ENCODE measurements at regions not wholly inside any gene's neighbourhood (a gene's known extent, or its start where the extent isn't known, plus 50 kb on each side); places are given as distances from the start of the nearest gene placed in this dataset.
"Not testable (repeated sequence)": the region's sequence is repeated elsewhere in the genome, so short reads cannot be mapped to it uniquely, and the experiment has no call there.

- Mint-ChIP-seq H3K4me3 (ENCODE audit: unreplicated experiment) (no peak overlapping the region), H3K27ac (ENCODE audit: unreplicated experiment) (no peak overlapping the region), H3K4me1 (ENCODE audit: low read depth) (peaks cover 3% of the 10 kb centered on the region), H3K27me3 (ENCODE audit: low read depth) (no peaks in the 10 kb centered on the region), H3K9me3 (ENCODE audit: low read depth) (peaks cover 5% of the 10 kb centered on the region), H3K36me3 (ENCODE audit: low read depth) (no peaks in the 10 kb centered on the region)
- no peak for DNase-seq (ENCODE audit: low spot score)
- TF ChIP-seq, protein P1, sequence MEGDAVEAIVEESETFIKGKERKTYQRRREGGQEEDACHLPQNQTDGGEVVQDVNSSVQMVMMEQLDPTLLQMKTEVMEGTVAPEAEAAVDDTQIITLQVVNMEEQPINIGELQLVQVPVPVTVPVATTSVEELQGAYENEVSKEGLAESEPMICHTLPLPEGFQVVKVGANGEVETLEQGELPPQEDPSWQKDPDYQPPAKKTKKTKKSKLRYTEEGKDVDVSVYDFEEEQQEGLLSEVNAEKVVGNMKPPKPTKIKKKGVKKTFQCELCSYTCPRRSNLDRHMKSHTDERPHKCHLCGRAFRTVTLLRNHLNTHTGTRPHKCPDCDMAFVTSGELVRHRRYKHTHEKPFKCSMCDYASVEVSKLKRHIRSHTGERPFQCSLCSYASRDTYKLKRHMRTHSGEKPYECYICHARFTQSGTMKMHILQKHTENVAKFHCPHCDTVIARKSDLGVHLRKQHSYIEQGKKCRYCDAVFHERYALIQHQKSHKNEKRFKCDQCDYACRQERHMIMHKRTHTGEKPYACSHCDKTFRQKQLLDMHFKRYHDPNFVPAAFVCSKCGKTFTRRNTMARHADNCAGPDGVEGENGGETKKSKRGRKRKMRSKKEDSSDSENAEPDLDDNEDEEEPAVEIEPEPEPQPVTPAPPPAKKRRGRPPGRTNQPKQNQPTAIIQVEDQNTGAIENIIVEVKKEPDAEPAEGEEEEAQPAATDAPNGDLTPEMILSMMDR (IDR thresholded peaks at IDR 0.05) = no peak
Observed at GRCh38 chr2:182606728-182607681, 109.1 kb upstream of the DNAJC10 start.

- TF ChIP-seq, protein P1 (IDR thresholded peaks at IDR 0.05) = no peak
- no peak for DNase-seq (ENCODE audit: low spot score)
- H3K4me3 Mint-ChIP-seq (ENCODE audit: unreplicated experiment) = no peak overlapping the region
- no peaks in the 10 kb centered on the region for H3K36me3 Mint-ChIP-seq (ENCODE audit: low read depth)
- H3K9me3 Mint-ChIP-seq (ENCODE audit: low read depth) = peaks cover 5% of the 10 kb centered on the region
- H3K27ac Mint-ChIP-seq (ENCODE audit: unreplicated experiment) = no peak overlapping the region
- H3K4me1 Mint-ChIP-seq (ENCODE audit: low read depth) = peaks cover 3% of the 10 kb centered on the region
- H3K27me3 Mint-ChIP-seq (ENCODE audit: low read depth) = no peaks in the 10 kb centered on the region
Observed at GRCh38 chr2:182608181-182608845, 107.7 kb upstream of the DNAJC10 start.

GRCh38 chr2:182609005-182609404 lies 107.1 kb upstream of the DNAJC10 start:
- H3K4me1 Mint-ChIP-seq (ENCODE audit: low read depth); H3K36me3 Mint-ChIP-seq (ENCODE audit: low read depth); H3K27ac Mint-ChIP-seq (ENCODE audit: unreplicated experiment); DNase-seq (ENCODE audit: low spot score); H3K4me3 Mint-ChIP-seq (ENCODE audit: unreplicated experiment); H3K9me3 Mint-ChIP-seq (ENCODE audit: low read depth); H3K27me3 Mint-ChIP-seq (ENCODE audit: low read depth): not testable (repeated sequence)

DNA sequence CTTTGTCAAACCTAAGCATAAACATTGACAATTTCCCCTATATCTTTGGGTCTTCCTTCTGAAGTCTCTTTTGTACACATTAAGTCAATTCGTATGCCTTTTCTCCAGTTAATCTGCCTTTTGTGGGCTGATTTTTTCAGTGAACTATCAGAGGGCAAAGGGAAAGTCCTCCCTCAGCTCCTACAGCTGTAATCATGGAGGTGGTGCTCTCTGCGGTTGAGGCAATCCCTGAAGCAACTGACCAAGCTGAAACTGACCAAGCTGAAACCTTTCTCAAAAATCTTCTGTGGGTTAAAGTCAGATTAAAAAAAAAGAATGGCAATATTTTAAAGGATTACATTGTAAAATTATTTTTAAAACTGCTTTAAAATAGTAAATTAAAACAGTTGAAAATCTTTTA lies 105.8 kb upstream of the DNAJC10 start:
- TF ChIP-seq, protein P1 (IDR thresholded peaks at IDR 0.05) = no peak
- Mint-ChIP-seq H3K4me1 (ENCODE audit: low read depth) (peaks cover 3% of the 10 kb centered on the region), H3K9me3 (ENCODE audit: low read depth) (peaks cover 5% of the 10 kb centered on the region), H3K4me3 (ENCODE audit: unreplicated experiment) (no peak overlapping the region), H3K27ac (ENCODE audit: unreplicated experiment) (no peak overlapping the region), H3K36me3 (ENCODE audit: low read depth) (no peaks in the 10 kb centered on the region), H3K27me3 (ENCODE audit: low read depth) (no peaks in the 10 kb centered on the region)
- DNase-seq (ENCODE audit: low spot score) = no peak

- no peak overlapping the region for H3K27ac Mint-ChIP-seq (ENCODE audit: unreplicated experiment)
- TF ChIP-seq, protein P1 (IDR thresholded peaks at IDR 0.05) = no peak
- H3K4me3 Mint-ChIP-seq (ENCODE audit: unreplicated experiment) = no peak overlapping the region
- no peaks in the 10 kb centered on the region for H3K36me3 Mint-ChIP-seq (ENCODE audit: low read depth)
- peaks cover 5% of the 10 kb centered on the region for H3K9me3 Mint-ChIP-seq (ENCODE audit: low read depth)
- peaks cover 3% of the 10 kb centered on the region for H3K4me1 Mint-ChIP-seq (ENCODE audit: low read depth)
- H3K27me3 Mint-ChIP-seq (ENCODE audit: low read depth) = no peaks in the 10 kb centered on the region
- no peak for DNase-seq (ENCODE audit: low spot score)
Observed at GRCh38 chr2:182611009-182611408, 105.0 kb upstream of the DNAJC10 start.
